CD4-positive, alpha-beta T cell treated with Interleukin-15 for 4 hours (primary cell): ENCODE measurements at regions not wholly inside any gene's neighbourhood (a gene's known extent, or its start where the extent isn't known, plus 50 kb on each side); places are given as distances from the start of the nearest gene placed in this dataset.

Source experiments
- DNase-seq: peaks from one replicate; pipeline ENCODE4 v3.0.0-alpha.2; 2020; ENCODE audit warnings: low spot score

DNA sequence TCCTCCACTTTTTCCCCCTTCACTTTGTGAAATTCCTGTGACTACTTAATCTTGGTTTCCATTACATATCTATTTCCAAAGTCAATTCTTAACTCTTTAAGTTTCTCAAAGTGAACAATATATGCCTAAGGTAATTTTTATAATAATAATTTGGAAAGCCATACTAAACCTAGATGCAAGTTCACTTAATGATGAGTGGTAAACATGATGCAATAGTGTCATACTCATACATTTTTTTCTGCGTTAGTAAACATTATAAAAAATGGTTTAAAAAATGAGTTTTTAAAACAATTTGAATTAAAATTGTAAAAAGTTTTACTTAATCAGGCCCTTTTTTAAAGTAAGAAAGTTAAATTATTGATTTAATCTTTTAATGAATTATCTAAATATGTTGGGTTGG, 659.4 kb upstream of the FZD8 start:
- no peak for DNase-seq

GRCh38 chr10:36301139-36301538, 659.0 kb upstream of the FZD8 start:
- no peak for DNase-seq

DNA sequence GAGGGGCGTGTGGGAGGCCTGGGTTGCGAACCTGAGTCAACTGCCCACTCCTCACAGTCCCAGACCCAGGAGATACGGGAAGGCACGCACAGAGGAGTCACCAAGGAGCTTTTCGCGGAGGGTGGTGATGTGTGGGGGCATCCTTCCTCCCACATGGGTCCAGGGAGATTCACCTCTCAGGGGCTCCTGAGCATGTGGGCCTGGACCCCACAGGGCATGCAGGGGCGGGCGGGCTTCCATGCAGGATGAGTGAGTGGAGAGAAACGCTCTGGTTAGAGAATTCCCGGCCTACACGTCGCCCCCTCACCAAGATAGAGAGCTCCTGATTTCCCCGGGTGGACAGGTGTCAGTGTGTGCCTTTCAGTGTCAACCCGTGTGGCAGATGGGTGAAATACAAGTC, 641.7 kb upstream of the FZD8 start:
- no peak for DNase-seq

DNA sequence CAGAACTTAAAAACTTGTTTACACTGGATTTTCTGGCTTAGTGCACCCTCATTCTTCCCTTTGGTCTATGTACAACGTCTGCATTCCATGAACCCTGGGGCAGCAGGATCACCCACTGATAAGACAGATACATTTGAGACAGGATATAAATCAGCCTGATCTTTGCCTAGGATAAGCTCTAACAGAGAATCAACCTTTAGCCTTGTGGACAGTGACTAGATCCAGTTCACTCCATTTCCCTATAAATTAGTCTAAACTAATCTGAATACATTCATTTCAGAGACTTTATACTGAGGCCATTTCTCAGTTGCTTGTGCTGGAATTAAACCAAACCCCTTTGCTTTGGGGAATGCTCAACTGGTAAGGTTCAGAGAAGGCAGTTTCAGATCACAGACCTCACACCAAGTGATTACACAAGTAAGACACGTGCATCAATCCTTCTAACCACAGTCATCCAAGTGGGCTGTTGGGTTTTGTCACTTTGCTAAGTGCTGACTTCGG, 639.8 kb upstream of the FZD8 start:
- DNase-seq = no peak

GRCh38 chr10:36280890-36281499, 638.9 kb upstream of the FZD8 start:
- DNase-seq = no peak

DNA sequence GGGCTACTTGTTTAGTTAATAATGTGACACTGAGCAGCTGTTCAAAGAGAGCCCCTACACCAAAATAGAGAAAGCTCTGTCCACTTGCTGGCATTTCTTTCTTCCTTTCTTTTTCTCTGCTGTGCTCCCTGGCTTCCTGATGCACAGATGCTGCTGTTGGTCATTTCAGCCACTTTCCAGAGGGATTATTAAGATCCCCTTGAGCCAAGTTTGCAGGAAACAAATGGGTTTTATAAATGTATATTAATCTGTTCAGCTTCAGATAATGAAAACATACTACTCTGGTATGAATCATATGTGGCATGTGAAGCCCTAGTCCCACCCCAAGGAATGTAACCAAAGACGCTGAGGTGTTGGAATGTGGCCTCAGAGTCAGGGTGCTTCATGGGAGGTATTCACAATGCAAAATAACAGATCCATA, 638.2 kb upstream of the FZD8 start:
- DNase-seq = no peak

GRCh38 chr10:36278176-36278575, 636.1 kb upstream of the FZD8 start:
- no peak for DNase-seq

- DNase-seq = no peak
These were observed 635.4 kb upstream of the FZD8 start for GRCh38 chr10:36277459-36277858.

DNA sequence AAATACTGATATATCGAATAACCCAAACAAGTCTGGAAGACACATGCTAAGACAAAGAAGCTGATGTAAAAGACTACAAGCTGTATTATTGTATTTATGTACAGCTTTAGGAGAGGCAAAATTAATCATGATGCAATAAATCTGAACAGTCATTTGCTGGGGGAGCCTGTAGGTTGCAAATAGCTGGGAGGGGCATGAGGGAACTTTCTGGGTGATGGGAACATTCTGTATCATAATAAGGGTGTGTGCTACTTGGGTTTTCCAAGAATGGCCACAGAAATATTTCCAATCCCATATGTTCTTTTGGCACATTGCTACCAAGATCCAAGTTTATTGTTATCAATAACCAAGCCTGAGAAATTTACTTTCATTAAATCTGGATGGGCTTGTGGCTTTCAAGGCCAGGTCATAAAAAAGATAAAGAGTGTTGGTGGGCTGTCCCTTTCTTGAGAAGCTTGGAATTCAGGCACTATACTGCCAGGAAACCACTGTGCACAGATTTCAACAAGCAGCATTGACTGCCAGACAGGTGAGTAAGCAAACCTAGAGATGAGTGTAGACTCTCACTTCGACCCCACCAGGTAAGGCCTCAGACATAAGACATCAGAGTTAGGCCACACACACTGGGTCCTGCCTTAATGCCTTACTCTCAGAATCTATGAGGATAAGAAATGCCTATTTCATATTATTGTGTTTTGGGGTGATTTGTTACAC, 629.7 kb upstream of the FZD8 start:
- no peak for DNase-seq

DNA sequence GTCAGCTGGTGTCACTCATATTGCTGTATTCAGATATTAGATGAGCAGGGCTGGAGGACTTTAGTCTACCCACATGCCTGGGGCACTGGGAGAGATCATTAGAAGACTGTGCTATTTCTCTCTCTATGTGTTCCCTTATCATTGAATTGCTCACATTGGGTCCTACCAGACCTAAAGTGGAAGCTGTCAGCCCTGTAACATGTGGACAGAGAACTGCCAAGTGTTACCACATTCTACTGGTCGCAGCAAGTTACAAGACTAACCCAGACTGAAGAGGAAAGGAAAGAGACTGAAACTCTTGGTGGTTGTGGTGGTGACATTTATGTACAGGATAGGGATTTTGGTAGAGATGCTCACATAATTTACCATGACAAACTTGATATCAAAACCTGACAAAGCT, 627.1 kb upstream of the FZD8 start:
- DNase-seq = no peak

GRCh38 chr10:36266923-36267322, 624.8 kb upstream of the FZD8 start:
- DNase-seq = no peak

- DNase-seq = no peak
These were observed 623.6 kb upstream of the FZD8 start for GRCh38 chr10:36265741-36266140.

DNA sequence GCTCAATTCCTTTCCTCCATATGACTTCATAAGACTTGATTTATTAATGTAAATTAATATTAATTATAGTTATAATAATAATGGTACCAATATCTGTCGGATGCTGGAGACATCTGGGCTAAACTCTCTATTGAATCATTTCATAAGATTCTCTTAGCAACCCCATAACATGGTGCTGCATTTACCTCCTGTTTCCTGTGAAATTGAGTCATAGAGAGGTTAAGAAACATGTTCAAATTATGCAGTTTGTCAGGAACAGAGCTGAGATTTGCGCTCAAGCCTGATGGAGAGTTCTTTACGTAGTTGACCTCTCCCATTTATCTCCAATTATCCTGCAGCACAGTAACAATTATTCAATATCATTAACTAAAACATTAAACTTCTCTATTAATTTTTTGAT, 621.8 kb upstream of the FZD8 start:
- DNase-seq = no peak

GRCh38 chr10:36256948-36257356, 614.9 kb upstream of the FZD8 start:
- no peak for DNase-seq

DNA sequence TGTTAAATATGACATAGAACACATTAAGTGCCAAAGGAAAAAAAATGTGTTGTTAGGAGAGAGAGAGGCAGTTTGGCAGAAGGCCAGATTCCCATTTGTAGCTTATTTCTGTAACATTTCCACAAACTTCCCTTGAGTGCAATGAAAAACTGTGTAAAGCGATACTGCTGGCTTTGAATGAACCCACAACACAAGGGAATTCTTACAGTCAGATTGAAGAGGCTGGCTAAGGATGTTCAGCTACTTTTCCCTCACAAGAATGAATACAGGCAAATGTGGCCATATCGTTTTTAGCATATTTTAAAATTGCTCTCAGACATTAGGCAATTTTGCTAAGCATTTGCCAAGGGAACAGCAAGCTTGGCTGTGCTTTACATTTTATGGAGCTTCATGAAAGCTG, 614.1 kb upstream of the FZD8 start:
- DNase-seq = no peak

DNA sequence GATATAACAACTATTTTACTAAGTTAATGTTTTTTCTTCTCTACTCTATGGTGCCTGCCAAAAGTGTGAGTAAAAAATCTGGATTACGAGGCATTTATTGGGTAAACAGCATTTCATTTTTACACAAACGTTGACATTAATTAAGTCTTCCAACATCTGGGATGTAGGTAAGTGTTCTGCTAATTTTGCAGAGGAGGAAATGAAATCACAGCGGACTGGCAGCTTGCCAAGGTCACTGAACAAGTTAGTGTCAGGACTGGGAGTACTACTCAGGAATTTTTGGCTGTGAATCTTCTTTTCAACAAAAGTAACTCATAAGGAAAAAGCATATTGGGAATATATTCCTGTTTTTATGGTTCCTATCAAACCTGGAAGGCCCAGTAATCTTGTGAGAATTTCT, 612.1 kb upstream of the FZD8 start:
- DNase-seq = no peak

DNA sequence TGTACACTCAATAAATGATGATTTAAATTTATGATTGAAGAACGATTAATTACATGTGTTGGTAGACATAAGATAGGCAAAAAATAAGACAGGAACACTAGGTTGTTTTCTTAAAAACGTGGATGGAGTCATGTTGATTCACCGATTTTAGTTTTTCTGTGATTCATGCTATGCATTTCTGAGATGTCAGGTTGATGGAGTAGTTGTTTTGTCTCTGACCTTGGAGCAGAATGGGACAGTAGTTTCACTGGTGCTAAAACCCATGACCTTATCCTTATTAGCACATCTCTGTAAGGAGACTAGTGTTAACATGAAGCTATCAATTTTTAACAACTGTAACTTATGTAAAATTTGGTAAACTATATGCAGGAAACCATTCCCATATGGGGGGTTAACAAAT, 611.6 kb upstream of the FZD8 start:
- DNase-seq = no peak

DNA sequence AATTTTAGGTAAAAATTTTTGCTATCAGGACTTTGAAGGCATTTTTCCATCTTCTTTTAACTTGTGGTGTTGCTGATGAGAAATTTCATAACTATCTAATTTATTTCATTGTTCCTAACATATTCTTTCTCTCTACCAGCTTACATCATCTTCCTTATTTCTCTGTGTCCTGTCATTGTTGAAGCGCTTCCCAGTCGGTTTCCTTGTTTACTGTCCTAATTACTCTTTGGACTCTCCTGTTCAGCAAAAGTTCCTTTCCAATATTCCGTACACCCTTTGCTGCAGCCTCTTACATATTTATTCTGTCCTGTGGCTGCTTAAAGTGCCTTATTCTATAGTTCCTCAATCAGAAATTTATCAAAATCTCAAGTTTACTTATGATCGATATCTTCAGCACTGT, 609.0 kb upstream of the FZD8 start:
- no peak for DNase-seq

- no peak for DNase-seq
These were observed 606.3 kb upstream of the FZD8 start for GRCh38 chr10:36248304-36248981.

DNA sequence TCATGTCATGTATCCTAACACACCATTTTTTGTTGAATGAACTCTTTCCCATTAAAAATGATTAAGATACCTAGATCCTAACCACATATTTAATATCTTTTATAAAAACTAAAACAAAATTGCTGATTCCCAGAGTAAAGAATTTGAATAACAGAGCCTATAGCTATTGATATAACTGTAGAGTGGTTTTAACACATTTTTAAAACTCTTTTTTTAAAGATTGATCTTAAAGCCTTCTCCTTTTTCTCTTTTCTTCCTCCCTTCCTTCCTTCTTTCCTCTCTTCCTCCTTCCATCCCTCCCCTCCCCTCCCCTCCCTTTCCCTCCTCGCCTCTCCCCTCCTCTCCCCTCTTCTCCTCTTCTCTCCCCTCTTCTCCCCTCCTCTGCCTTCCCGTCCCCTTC, 605.4 kb upstream of the FZD8 start:
- DNase-seq = no peak

GRCh38 chr10:36236931-36237330, 594.8 kb upstream of the FZD8 start:
- no peak for DNase-seq

- no peak for DNase-seq
These were observed 594.2 kb upstream of the FZD8 start for GRCh38 chr10:36236341-36236740.

GRCh38 chr10:36232935-36233334, 590.8 kb upstream of the FZD8 start:
- DNase-seq = no peak
